C4-2B (cell line): ENCODE measurements at regions not wholly inside any gene's neighbourhood (a gene's known extent, or its start where the extent isn't known, plus 50 kb on each side); places are given as distances from the start of the nearest gene placed in this dataset.

Source experiments
- ZFX ChIP-seq: fragments of 450-650 bp; IDR thresholded peaks from 2 replicates; pipeline ENCODE4 v1.6.1; 2017
- TF ChIP-seq, protein P1 (sequence below): fragments of 450-650 bp; conservative IDR thresholded peaks from 2 replicates; pipeline ENCODE4 v1.5.1; 2017; ENCODE audit warnings: mild to moderate bottlenecking

DNA sequence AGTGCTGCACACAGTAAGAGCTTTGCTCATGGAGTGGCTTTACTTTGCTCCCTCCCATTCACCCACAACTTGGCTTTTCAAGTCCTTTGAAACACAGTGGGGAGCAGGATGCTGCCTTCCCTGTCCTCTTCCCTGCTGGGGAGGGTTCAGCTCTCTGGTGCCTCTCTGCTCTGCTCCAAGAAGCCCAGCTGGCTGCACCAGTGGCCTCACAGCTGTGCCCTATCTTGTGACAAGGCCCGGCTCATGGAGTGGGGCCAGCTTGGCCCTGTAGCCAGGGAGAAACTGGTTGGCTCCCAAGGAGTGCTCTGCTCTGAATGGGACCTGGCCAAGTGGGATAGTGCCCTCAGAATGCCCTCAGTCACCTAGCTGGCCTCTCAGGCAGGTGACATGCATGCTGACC, 212.3 kb upstream of the ZMIZ1 start:
- TF ChIP-seq, protein P1, sequence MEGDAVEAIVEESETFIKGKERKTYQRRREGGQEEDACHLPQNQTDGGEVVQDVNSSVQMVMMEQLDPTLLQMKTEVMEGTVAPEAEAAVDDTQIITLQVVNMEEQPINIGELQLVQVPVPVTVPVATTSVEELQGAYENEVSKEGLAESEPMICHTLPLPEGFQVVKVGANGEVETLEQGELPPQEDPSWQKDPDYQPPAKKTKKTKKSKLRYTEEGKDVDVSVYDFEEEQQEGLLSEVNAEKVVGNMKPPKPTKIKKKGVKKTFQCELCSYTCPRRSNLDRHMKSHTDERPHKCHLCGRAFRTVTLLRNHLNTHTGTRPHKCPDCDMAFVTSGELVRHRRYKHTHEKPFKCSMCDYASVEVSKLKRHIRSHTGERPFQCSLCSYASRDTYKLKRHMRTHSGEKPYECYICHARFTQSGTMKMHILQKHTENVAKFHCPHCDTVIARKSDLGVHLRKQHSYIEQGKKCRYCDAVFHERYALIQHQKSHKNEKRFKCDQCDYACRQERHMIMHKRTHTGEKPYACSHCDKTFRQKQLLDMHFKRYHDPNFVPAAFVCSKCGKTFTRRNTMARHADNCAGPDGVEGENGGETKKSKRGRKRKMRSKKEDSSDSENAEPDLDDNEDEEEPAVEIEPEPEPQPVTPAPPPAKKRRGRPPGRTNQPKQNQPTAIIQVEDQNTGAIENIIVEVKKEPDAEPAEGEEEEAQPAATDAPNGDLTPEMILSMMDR: no peak
- no peak for TF ChIP-seq ZFX
